Jurkat, Clone E6-1 (cell line): ENCODE measurements at regions not wholly inside any gene's neighbourhood (a gene's known extent, or its start where the extent isn't known, plus 50 kb on each side); places are given as distances from the start of the nearest gene placed in this dataset.
"Not testable (repeated sequence)": the region's sequence is repeated elsewhere in the genome, so short reads cannot be mapped to it uniquely, and the experiment has no call there.

Source experiments
- DNase-seq: peaks from one replicate; pipeline ENCODE4 v3.0.0-alpha.2; 2011; ENCODE audit warnings: low read depth, low spot score
- H3K4me3 ChIP-seq: 2 replicates; pipeline ENCODE4 v1.5.1; 2011; ENCODE audit warnings: mild to moderate bottlenecking, low read length, control low read depth, moderate library complexity

- no peak overlapping the region for H3K4me3 ChIP-seq
- no peak for DNase-seq
Observed at GRCh38 chr15:54792526-54792925, 404.2 kb downstream of the RSL24D1 start.

DNA sequence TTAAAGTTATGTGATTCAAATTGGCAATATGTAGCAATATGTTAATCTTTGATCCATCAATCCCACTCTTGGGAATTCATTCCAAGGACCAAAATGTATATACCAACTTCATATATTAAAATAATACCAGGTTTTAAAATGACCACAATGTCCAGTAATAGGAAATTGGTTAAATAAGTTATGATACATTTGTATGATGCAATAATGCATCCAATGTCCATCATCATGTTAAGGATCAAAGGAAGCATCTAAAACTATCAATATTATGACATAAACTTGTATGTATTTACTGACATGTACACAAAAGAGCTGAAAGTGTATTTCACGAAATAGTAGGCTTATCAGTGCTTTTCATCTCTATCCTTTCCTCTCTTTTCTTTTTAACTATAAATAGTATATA is 406.0 kb downstream of the RSL24D1 start:
- H3K4me3 ChIP-seq, result no peak overlapping the region
- no peak for DNase-seq

DNA sequence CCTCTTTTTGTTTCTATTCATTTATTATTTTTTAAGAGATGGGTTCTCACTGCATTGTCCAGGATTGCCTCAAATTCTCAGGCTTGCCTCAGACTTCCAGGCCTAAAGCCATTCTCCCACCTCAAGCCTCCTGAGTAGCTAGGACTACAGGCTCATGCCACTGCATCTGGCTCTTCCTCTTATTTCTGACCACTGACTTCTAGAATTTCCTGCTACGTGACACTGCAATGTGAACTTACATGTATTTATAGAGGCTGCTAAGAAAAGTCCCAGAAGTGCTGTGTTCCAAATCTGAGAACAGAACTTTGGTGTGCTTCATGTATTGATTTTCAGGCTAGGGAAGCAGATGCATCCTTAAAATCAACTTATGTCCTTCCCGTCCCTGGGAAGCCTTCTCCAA is 407.4 kb downstream of the RSL24D1 start:
- no peak for DNase-seq
- no peak overlapping the region for H3K4me3 ChIP-seq

DNA sequence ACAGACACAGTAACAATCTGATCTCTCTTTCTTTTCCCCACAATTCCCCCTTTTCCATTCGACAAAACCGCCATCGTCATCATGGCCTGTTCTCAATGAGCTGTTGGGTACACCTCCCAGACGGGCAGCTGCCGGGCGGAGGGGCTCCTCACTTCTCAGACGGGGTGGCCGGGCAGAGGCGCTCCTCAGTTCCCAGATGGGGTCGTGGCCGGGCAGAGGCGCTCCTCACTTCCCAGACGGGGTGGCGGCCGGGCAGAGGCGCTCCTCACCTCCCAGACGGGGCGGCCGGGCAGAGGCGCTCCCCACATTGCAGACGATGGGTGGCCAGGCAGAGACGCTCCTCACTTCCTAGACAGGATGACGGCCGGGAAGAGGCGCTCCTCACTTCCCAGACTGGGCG is 415.5 kb downstream of the RSL24D1 start:
- H3K4me3 ChIP-seq, DNase-seq: not testable (repeated sequence)

DNA sequence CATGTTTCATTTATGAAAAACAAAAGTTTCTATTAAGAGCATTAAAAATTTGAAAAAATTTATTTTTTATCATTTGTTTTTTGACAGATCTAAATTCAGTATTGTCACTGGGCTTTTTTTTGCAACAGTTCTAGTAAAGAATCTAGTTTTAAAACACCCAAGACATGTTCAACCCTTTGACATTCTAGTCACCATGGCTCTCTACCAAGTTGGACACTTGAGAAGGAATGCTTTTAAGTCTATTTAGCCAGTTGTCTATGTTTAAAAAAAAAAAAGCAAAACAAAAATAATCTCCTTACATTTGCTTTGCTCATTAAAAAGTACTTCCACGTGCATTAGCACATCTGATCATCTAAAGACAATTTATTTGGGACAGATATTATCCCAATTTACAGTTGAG is 417.5 kb downstream of the RSL24D1 start:
- no peak overlapping the region for H3K4me3 ChIP-seq
- DNase-seq, result no peak

DNA sequence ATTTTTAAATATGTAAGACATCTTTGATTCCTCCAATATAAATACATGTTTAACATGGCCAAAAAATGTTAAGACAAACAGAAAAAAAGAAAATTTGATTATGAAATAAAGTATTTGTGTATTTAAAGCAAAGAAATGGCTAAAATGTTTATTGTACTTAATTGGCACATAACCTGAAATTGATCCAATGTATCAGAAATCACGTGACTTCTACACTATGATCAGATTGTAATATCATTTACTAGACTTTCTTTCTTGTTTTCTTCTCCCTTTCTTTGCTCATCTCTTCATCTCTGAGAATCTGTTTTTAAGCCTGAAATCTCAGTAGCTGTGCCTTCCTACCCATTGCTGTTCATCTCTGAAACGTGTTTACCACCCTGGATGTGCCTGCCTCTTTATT is 420.3 kb downstream of the RSL24D1 start:
- no peak overlapping the region for H3K4me3 ChIP-seq
- no peak for DNase-seq

- no peak overlapping the region for H3K4me3 ChIP-seq
- DNase-seq, result no peak
Observed at GRCh38 chr15:54772663-54773062, 424.1 kb downstream of the RSL24D1 start.

- H3K4me3 ChIP-seq, DNase-seq: not testable (repeated sequence)
Observed at GRCh38 chr15:54749461-54749860, 447.3 kb downstream of the RSL24D1 start.

GRCh38 chr15:54722342-54722986 is 474.3 kb downstream of the RSL24D1 start:
- H3K4me3 ChIP-seq, result no peak overlapping the region
- no peak for DNase-seq

- DNase-seq, result no peak
- H3K4me3 ChIP-seq, result no peak overlapping the region
Observed at GRCh38 chr15:54719325-54719724, 477.4 kb downstream of the RSL24D1 start.

DNA sequence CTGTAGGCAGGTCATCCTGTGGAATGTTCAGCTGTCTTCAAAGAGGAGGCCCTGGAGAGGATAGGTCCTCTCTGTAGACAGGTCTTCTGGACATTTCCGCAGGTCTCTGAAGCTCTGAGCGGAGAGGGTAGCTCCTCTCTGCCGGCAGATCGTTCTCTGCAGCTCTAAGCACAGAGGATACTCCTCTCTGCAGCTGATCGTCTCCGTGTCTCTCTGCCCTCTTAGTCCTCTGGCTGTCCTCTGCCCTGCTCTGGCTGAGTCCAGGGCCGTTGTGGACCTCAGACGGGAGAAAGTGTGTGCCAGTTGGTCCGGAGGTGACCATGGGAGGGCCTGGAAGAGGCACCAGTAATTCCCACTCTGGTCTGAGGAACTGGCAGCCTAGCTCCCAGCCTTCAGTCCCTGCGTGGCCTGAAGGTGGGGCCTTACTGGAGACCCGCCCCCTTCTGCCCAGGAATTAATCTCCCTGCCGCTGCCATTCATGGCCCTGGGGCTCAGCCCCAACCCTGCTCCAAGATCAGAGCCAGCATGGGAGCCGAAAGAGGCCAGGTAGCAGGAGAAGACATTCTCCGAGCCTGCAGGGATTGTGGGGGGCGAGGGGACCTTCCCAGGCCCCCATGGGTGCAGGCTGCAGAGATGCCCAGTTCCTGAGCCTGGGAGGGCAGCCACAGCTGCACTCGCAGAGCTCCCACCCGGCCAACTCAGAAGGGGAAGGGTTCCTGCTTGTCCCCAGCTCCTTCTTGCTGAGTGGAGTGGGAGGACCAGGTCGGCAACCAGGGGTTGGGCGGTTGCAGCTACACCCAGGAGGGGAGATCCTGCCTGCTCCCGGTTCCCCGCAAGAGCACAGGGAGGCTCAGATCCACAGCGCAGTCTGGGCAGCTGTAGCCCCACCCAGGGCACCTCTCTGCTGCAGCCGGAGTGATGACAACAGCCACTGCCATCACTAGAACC is 488.7 kb downstream of the RSL24D1 start:
- DNase-seq, result no peak
- H3K4me3 ChIP-seq, result no peak overlapping the region

DNA sequence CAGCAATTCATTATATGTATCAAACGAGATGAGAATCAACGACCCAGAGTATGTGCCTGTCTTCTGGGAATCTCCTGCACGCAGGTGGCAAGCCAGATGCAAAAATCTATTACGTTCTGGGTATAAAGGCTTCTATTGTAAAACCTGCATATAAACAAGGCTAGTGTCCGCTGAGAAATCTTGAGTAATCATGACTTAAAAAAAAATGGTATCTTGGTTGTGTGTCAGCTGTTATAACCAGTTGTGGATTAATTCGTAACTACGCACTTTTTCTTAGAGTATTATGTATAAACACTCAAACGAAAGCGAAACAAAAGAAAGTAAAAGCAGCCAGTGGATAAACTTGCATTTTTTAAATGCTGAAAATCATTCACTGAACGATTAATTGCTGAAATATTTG is 509.1 kb downstream of the RSL24D1 start:
- DNase-seq, result no peak
- no peak overlapping the region for H3K4me3 ChIP-seq
